Endothelial cell of umbilical vein (primary cell): ENCODE measurements at regions not wholly inside any gene's neighbourhood (a gene's known extent, or its start where the extent isn't known, plus 50 kb on each side); places are given as distances from the start of the nearest gene placed in this dataset.

Source experiments
- CTCF ChIP-seq, 2 donors: IDR thresholded peaks; 1 replicate in 1 of 2; 2 replicates in 1 of 2; pipeline ENCODE4 v1.5.1; 2011; ENCODE audit warnings: low read length in 2 of 2, mild to moderate bottlenecking in 2 of 2, moderate library complexity in 2 of 2, control low read depth in 1 of 2, inconsistent platforms in 1 of 2, low read depth in 1 of 2; ENCODE audit not compliant: insufficient read depth in 1 of 2; ENCODE audit errors: extremely low read depth in 1 of 2
- EZH2 ChIP-seq: IDR thresholded peaks from 2 replicates; pipeline ENCODE4 v1.6.1; 2012; ENCODE audit warnings: borderline replicate concordance, low read depth, mild to moderate bottlenecking, moderate library complexity, low read length, inconsistent platforms; ENCODE audit not compliant: severe bottlenecking
- GATA2 ChIP-seq: IDR thresholded peaks from 2 replicates; pipeline ENCODE4 v1.7.0; 2011; ENCODE audit warnings: low read depth, mild to moderate bottlenecking, moderate library complexity, mixed read lengths, low read length; ENCODE audit not compliant: insufficient read length, insufficient read depth
- MYC ChIP-seq: IDR thresholded peaks from one replicate; pipeline ENCODE4 v1.6.1; 2011; ENCODE audit warnings: mild to moderate bottlenecking, low read depth, low read length
- POLR2A ChIP-seq: IDR thresholded peaks from 2 replicates; pipeline ENCODE4 v1.6.1; 2012; ENCODE audit warnings: low read depth, mild to moderate bottlenecking, control low read depth, low read length
- POLR2AphosphoS5 ChIP-seq: IDR thresholded peaks from 2 replicates; pipeline ENCODE4 v1.6.1; 2012; ENCODE audit warnings: low read depth, mild to moderate bottlenecking, control low read depth, low read length, moderate library complexity; ENCODE audit not compliant: insufficient read depth

GRCh38 chrX:9341291-9342201, 123.3 kb upstream of the TBL1X start:
- TF ChIP-seq EZH2 = no peak
- TF ChIP-seq CTCF (IDR thresholded peaks at IDR 0.05; ENCODE audit: extremely low read depth in 1 of 2, insufficient read depth in 1 of 2, low read depth in 1 of 2, low read length in 2 of 2) = no peak
- no peak for TF ChIP-seq GATA2
- TF ChIP-seq POLR2A = no peak
- no peak for TF ChIP-seq MYC
- no peak for TF ChIP-seq POLR2AphosphoS5
